ENCODE measurements at regions not wholly inside any gene's neighbourhood (a gene's known extent, or its start where the extent isn't known, plus 50 kb on each side); places are given as distances from the start of the nearest gene placed in this dataset.

DNA sequence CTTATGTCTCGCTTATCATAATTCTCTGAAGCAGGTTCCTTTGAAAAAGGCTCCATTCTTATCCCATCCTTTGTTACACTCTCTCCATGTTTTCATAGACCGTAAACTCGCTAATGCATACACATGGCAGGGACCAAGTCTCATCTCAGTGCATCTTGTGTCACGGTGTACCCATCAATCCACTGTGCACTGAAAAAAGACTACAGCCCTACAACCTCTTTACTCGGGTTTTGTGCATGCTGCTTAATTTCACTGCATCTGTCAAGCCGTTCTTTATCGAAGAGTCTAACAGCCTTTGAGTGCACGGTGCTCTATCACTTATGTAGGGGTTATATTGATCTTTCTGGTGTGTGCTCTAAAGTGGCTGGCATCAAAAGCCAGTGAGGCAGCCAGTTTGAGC lies 302.9 kb upstream of the ERBB4 start:
- Histone ChIP-seq H3K36me3 (ENCODE audit: low read depth) (no peaks in the 10 kb centered on the region), H2AFZ (no peak overlapping the region), H3K9me2 (ENCODE audit: insufficient read depth) (no peaks in the 10 kb centered on the region), H4K20me1 (ENCODE audit: insufficient read depth) (no peaks in the 10 kb centered on the region), H3K79me2 (ENCODE audit: insufficient read depth) (no peaks in the 10 kb centered on the region), H3K4me2 (ENCODE audit: unreplicated experiment) (no peak overlapping the region), H3K4me3 (no peak overlapping the region), H3K9ac (no peak overlapping the region), H3F3A (ENCODE audit: insufficient read depth) (peaks cover 46% of the 10 kb centered on the region), H3K4me1 (ENCODE audit: insufficient read depth) (peaks cover 45% of the 10 kb centered on the region), H3K27me3 (replicated peaks; ENCODE audit: insufficient read depth) (no peaks in the 10 kb centered on the region), H3K27ac (peak overlapping the region; percentile 96; the same call in 1 of the 2 replicates), H3K9me3 (ENCODE audit: low read depth) (no peaks in the 10 kb centered on the region)
- in situ Hi-C loops (cut with MboI) = no loop called here
- DNase-seq = no peak
- WGBS, 2 experiments (ENCODE audit: low coverage in 1 of 2, low lambda C conversion rate in 2 of 2, missing lambda C conversion rate in 2 of 2) = 86 to 87% methylated on average over 8 of the region's 8 CpGs
- TF ChIP-seq EZH2 (IDR thresholded peaks at IDR 0.05; ENCODE audit: insufficient read depth, poor library complexity, severe bottlenecking) (no peak), EZH2phosphoT487 (IDR thresholded peaks at IDR 0.05; ENCODE audit: insufficient read depth, low read depth) (no peak)

DNA sequence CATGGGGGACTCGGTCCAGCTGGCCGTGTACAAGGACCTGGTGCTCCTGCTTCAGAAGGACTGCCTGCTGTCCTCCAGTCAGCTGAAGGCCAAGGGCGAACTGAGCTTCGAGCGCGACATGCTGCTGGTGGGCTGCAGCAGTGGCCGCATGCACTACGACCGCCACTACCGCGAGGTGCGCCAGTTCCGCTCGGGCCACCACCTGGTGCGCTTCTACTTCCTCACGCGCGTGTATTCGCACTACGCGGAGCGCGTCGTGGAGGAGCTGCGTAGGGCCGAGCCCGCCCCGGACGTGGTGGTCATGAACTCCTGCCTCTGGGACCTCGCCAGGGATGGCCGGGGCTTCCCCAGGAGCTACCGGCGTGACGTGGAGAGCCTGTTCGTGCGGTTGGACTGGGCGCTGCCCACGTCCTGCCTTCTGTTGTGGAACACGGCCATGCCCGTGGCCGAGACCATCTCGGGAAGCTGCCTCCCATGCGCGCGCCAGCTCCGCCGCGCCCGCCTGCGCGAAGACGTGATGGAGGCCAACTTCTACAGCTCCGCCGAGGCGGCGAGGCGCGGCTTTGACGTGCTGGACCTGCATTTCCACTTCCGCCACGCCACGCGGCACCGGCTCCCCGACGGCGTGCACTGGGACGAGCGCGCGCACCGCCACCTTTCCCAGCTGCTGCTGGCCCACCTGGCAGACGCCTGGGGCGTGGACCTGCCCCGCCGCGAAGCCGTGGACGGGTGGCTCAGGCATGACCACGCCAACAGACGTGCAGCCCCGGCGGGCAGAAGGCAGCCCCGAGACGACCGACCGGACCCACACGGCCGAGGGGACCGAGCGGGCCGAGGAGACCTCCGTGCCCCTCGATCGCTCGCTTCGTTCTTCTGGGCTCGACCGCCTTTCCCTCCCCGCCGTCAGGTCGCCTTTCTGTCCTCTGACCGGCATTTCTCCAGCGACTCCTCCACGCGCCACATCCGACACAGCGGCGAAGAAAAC lies 293.9 kb upstream of the ERBB4 start:
- TF ChIP-seq EZH2phosphoT487 (IDR thresholded peaks at IDR 0.05; ENCODE audit: insufficient read depth, low read depth) (no peak), EZH2 (IDR thresholded peaks at IDR 0.05; ENCODE audit: insufficient read depth, poor library complexity, severe bottlenecking) (no peak)
- Histone ChIP-seq H3K79me2 (ENCODE audit: insufficient read depth) (no peaks in the 10 kb centered on the region), H2AFZ (no peak overlapping the region), H3K9ac (no peak overlapping the region), H3K9me2 (ENCODE audit: insufficient read depth) (no peaks in the 10 kb centered on the region), H3K36me3 (ENCODE audit: low read depth) (no peaks in the 10 kb centered on the region), H3K4me2 (ENCODE audit: unreplicated experiment) (no peak overlapping the region), H3K4me1 (ENCODE audit: insufficient read depth) (no peaks in the 10 kb centered on the region), H3K27ac (no peak overlapping the region), H3K4me3 (no peak overlapping the region), H3K9me3 (ENCODE audit: low read depth) (no peaks in the 10 kb centered on the region), H4K20me1 (ENCODE audit: insufficient read depth) (no peaks in the 10 kb centered on the region), H3K27me3 (replicated peaks; ENCODE audit: insufficient read depth) (no peaks in the 10 kb centered on the region), H3F3A (ENCODE audit: insufficient read depth) (no peaks in the 10 kb centered on the region)
- in situ Hi-C loops (cut with MboI) = no loop called here
- 78 to 87% methylated on average over 62 to 107 of the region's 109 CpGs for WGBS, 2 experiments (ENCODE audit: low coverage in 1 of 2, low lambda C conversion rate in 2 of 2, missing lambda C conversion rate in 2 of 2)
- no peak for DNase-seq

DNA sequence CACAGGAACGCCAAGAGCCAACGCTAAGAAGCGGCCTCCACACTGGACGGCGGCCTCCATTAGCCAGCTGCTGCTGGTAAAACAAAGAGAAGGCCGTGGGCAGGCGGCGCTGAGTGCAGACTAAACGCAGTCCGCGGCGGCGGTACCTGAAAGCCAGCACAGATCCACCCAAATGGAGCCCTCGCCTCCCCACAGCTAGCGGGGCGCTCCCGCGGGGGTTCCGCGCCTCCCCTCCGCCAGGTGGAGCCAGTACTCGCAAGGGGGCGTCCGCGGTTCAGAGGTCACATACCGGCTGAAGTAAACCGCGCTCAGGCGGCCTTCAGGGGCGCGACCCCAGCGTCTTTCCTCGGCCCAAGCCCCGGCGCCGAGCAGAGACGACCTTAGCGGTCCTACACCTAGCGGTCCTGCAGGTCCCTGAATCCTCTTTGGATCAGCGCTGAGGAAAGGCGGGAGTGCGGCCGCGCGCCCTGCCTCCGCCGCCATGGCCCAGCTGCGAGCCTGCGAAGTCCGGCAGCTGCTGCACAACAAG lies 293.1 kb upstream of the ERBB4 start:
- no peaks in the 10 kb centered on the region for H3K4me1 ChIP-seq (ENCODE audit: insufficient read depth)

DNA sequence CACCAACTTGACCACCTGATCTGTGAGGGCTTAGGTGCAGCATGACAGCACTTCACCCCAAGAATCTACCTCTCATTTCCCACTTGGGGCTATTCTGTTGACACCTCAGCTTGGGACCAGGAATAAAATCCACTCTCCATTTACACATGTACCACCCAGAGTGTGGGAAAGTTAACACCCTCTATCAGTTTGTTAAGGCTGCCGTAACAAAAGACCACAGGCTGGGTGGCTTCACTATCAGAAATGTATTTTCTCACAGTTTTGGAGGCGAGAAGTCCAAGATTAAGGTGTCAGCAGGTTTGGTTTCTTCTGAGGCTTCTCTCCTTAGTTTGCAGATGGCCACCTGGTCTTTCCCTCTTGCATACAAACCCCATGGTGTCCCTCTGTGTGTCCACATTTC lies 277.7 kb upstream of the ERBB4 start:
- no peak overlapping the region for H3K9ac ChIP-seq
- DNase-seq = no peak
- TF ChIP-seq EZH2 (IDR thresholded peaks at IDR 0.05; ENCODE audit: insufficient read depth, poor library complexity, severe bottlenecking) = no peak
- no peak for TF ChIP-seq EZH2phosphoT487 (IDR thresholded peaks at IDR 0.05; ENCODE audit: insufficient read depth, low read depth)
- in situ Hi-C loops (cut with MboI) = no loop called here
- 61 to 78% methylated on average over 2 of the region's 2 CpGs for WGBS, 2 experiments (ENCODE audit: low coverage in 1 of 2, low lambda C conversion rate in 2 of 2, missing lambda C conversion rate in 2 of 2)
- H3K79me2 ChIP-seq (ENCODE audit: insufficient read depth) = no peaks in the 10 kb centered on the region
- H4K20me1 ChIP-seq (ENCODE audit: insufficient read depth) = no peaks in the 10 kb centered on the region
- peaks cover under 1% of the 10 kb centered on the region for H3K4me1 ChIP-seq (ENCODE audit: insufficient read depth)
- H3K36me3 ChIP-seq (ENCODE audit: low read depth) = no peaks in the 10 kb centered on the region
- no peak overlapping the region for H3K4me3 ChIP-seq
- no peak overlapping the region for H2AFZ ChIP-seq
- H3K27ac ChIP-seq = no peak overlapping the region
- peaks cover under 1% of the 10 kb centered on the region for H3F3A ChIP-seq (ENCODE audit: insufficient read depth)
- no peak overlapping the region for H3K4me2 ChIP-seq (ENCODE audit: unreplicated experiment)
- H3K9me2 ChIP-seq (ENCODE audit: insufficient read depth) = no peaks in the 10 kb centered on the region
- no peaks in the 10 kb centered on the region for H3K27me3 ChIP-seq (replicated peaks; ENCODE audit: insufficient read depth)
- H3K9me3 ChIP-seq (ENCODE audit: low read depth) = no peaks in the 10 kb centered on the region

More for the DNA sequence above, 293.1 kb upstream of the ERBB4 start:
- H3K4me3 ChIP-seq = no peak overlapping the region
- no peaks in the 10 kb centered on the region for H3K9me2 ChIP-seq (ENCODE audit: insufficient read depth)
- H3F3A ChIP-seq (ENCODE audit: insufficient read depth) = no peaks in the 10 kb centered on the region
- TF ChIP-seq EZH2 (IDR thresholded peaks at IDR 0.05; ENCODE audit: insufficient read depth, poor library complexity, severe bottlenecking) (no peak), EZH2phosphoT487 (IDR thresholded peaks at IDR 0.05; ENCODE audit: insufficient read depth, low read depth) (no peak)
- H3K9me3 ChIP-seq (ENCODE audit: low read depth) = no peaks in the 10 kb centered on the region
- no peak overlapping the region for H2AFZ ChIP-seq
- H4K20me1 ChIP-seq (ENCODE audit: insufficient read depth) = no peaks in the 10 kb centered on the region
- no peaks in the 10 kb centered on the region for H3K79me2 ChIP-seq (ENCODE audit: insufficient read depth)
- in situ Hi-C loops (cut with MboI) = no loop called here
- 92 to 95% methylated on average over 46 to 50 of the region's 50 CpGs for WGBS, 2 experiments (ENCODE audit: low coverage in 1 of 2, low lambda C conversion rate in 2 of 2, missing lambda C conversion rate in 2 of 2)
- H3K27me3 ChIP-seq (replicated peaks; ENCODE audit: insufficient read depth) = no peaks in the 10 kb centered on the region
- no peaks in the 10 kb centered on the region for H3K36me3 ChIP-seq (ENCODE audit: low read depth)
- no peak for DNase-seq
- no peak overlapping the region for H3K4me2 ChIP-seq (ENCODE audit: unreplicated experiment)
- H3K9ac ChIP-seq = no peak overlapping the region
- H3K27ac ChIP-seq = no peak overlapping the region
